Endothelial cell of umbilical vein (primary cell): ENCODE measurements at regions not wholly inside any gene's neighbourhood (a gene's known extent, or its start where the extent isn't known, plus 50 kb on each side); places are given as distances from the start of the nearest gene placed in this dataset.

Experiments used
- BruUV-seq: library from RNA; stranded (reverse); fragments of 400-500 nt; replicated peaks from 2 replicates; lab custom pipeline; 2021; lab: Mats Ljungman, UMichigan
- CTCF ChIA-PET: fragments of 300-600, 350-600 bp; sonication (Branson Sonifier 250); formaldehyde crosslinking; loops from one replicate; lab custom pipeline; 2021; ENCODE audit warnings: antibody characterized with exemption, inconsistent platforms; lab: Charles Lee
- POLR2A ChIA-PET: fragments of 300-600, 350-600 bp; sonication (Branson Sonifier 250); formaldehyde crosslinking; loops from one replicate; lab custom pipeline; 2021; ENCODE audit warnings: antibody characterized with exemption, inconsistent platforms; lab: Charles Lee
- DNase-seq: peaks from one replicate; pipeline ENCODE4 v3.0.0-alpha.2; 2011; ENCODE audit warnings: low read depth, low spot score
- FAIRE-seq: peaks from 2 replicates; lab custom pipeline; 2011; peaks lifted over from hg19 to GRCh38; lab: Jason Lieb, UNC
- H2AFZ ChIP-seq: 2 replicates; pipeline ENCODE4 v1.6.0; 2012; ENCODE audit warnings: low read depth, low read length, control low read depth, inconsistent platforms
- H3K27ac ChIP-seq: 2 replicates; pipeline ENCODE4 v1.5.1; 2011; ENCODE audit warnings: low read depth, mild to moderate bottlenecking, control low read depth, low read length, moderate library complexity; ENCODE audit not compliant: insufficient read depth
- H3K27me3 ChIP-seq, 2 experiments: 2 replicates each; pipeline versions ENCODE4 v1.6.0 to v1.6.1; 2011; ENCODE audit warnings: low read length in 2 of 2, mixed read lengths in 1 of 2; ENCODE audit not compliant: control insufficient read depth in 2 of 2, insufficient read depth in 2 of 2
- H3K36me3 ChIP-seq, 2 experiments: 2 replicates in 1 of 2; 3 replicates in 1 of 2; pipeline ENCODE4 v1.5.1; 2011; ENCODE audit warnings: low read length in 2 of 2, mild to moderate bottlenecking in 1 of 2, moderate library complexity in 1 of 2; ENCODE audit not compliant: control insufficient read depth in 2 of 2, insufficient read depth in 2 of 2; ENCODE audit errors: extremely low read depth in 1 of 2
- H3K4me1 ChIP-seq: 3 replicates; pipeline ENCODE4 v1.5.1; 2011; ENCODE audit warnings: mild to moderate bottlenecking, low read length; ENCODE audit not compliant: control insufficient read depth, insufficient read depth; ENCODE audit errors: extremely low read depth
- H3K4me2 ChIP-seq: 2 replicates; pipeline ENCODE4 v1.6.1; 2011; ENCODE audit warnings: low read length, control low read depth, mixed read lengths; ENCODE audit not compliant: insufficient read depth
- H3K4me3 ChIP-seq, 3 experiments: fragments of 200-600 bp in 1 of 3; sonication (generic), shearing (Covaris generic) in 1 of 3; replicated peaks in 1 of 3; 2 replicates each; pipeline ENCODE4 v1.5.1; 2011 to 2016; ENCODE audit warnings: control low read depth in 3 of 3, low read length in 3 of 3, mild to moderate bottlenecking in 2 of 3, inconsistent platforms in 1 of 3, low read depth in 1 of 3, moderate library complexity in 1 of 3; ENCODE audit not compliant: insufficient read depth in 1 of 3
- H3K79me2 ChIP-seq: 2 replicates; pipeline ENCODE4 v1.6.0; 2012; ENCODE audit warnings: low read length, inconsistent platforms; ENCODE audit not compliant: control insufficient read depth, insufficient read depth
- H3K9ac ChIP-seq: replicated peaks from 2 replicates; pipeline ENCODE3; 2011; ENCODE audit warnings: low read length, control low read depth; ENCODE audit not compliant: insufficient read depth; ENCODE audit errors: extremely low read depth
- H3K9me1 ChIP-seq: replicated peaks from 3 replicates; pipeline ENCODE4 v1.6.0; 2011; ENCODE audit warnings: mild to moderate bottlenecking, low read length; ENCODE audit not compliant: control insufficient read depth, insufficient read depth; ENCODE audit errors: extremely low read depth
- H3K9me3 ChIP-seq: replicated peaks from 2 replicates; pipeline ENCODE4 v1.5.1; 2012; ENCODE audit warnings: low read length, inconsistent platforms; ENCODE audit not compliant: control insufficient read depth, insufficient read depth
- H4K20me1 ChIP-seq: replicated peaks from 2 replicates; pipeline ENCODE3; 2011; ENCODE audit warnings: mild to moderate bottlenecking, low read length; ENCODE audit not compliant: control insufficient read depth, insufficient read depth; ENCODE audit errors: extremely low read depth
- EZH2 ChIP-seq: IDR thresholded peaks from 2 replicates; pipeline ENCODE4 v1.6.1; 2012; ENCODE audit warnings: borderline replicate concordance, low read depth, mild to moderate bottlenecking, moderate library complexity, low read length, inconsistent platforms; ENCODE audit not compliant: severe bottlenecking
- FOS ChIP-seq: IDR thresholded peaks from 2 replicates; pipeline ENCODE4 v1.6.1; 2011; ENCODE audit warnings: mild to moderate bottlenecking, low read length, moderate library complexity, borderline replicate concordance; ENCODE audit not compliant: insufficient read depth
- GATA2 ChIP-seq: IDR thresholded peaks from 2 replicates; pipeline ENCODE4 v1.7.0; 2011; ENCODE audit warnings: low read depth, mild to moderate bottlenecking, moderate library complexity, mixed read lengths, low read length; ENCODE audit not compliant: insufficient read length, insufficient read depth
- JUN ChIP-seq: IDR thresholded peaks from 2 replicates; pipeline ENCODE4 v1.6.1; 2011; ENCODE audit warnings: borderline replicate concordance, low read depth; ENCODE audit not compliant: insufficient read length, insufficient read depth
- MYC ChIP-seq: IDR thresholded peaks from one replicate; pipeline ENCODE4 v1.6.1; 2011; ENCODE audit warnings: mild to moderate bottlenecking, low read depth, low read length
- POLR2A ChIP-seq: IDR thresholded peaks from 2 replicates; pipeline ENCODE4 v1.6.1; 2012; ENCODE audit warnings: low read depth, mild to moderate bottlenecking, control low read depth, low read length
- POLR2AphosphoS5 ChIP-seq: IDR thresholded peaks from 2 replicates; pipeline ENCODE4 v1.6.1; 2012; ENCODE audit warnings: low read depth, mild to moderate bottlenecking, control low read depth, low read length, moderate library complexity; ENCODE audit not compliant: insufficient read depth
- dilution Hi-C: fragments of 300-500 bp; cut with MboI; formaldehyde crosslinking; loops from one replicate; pipeline ENCODE4 v1.15.0; 2019; ENCODE audit warnings: low sequenced_read_pairs; ENCODE audit not compliant: extremely low pct_ligation_motif_present
- intact Hi-C: fragments of 100-400 bp; cut with micrococcal nuclease; formaldehyde crosslinking; loops from one replicate; pipeline ENCODE4 v1.10.0; 2022
- TF ChIP-seq, protein P1 (sequence below), 2 donors: IDR thresholded peaks; 1 replicate in 1 of 2; 2 replicates in 1 of 2; pipeline ENCODE4 v1.5.1; 2011; ENCODE audit warnings: low read length in 2 of 2, mild to moderate bottlenecking in 2 of 2, moderate library complexity in 2 of 2, control low read depth in 1 of 2, inconsistent platforms in 1 of 2, low read depth in 1 of 2; ENCODE audit not compliant: insufficient read depth in 1 of 2; ENCODE audit errors: extremely low read depth in 1 of 2
- TF ChIP-seq, protein P2 (sequence below): IDR thresholded peaks from 2 replicates; pipeline ENCODE4 v1.6.1; 2011; ENCODE audit not compliant: insufficient read depth, insufficient read length

- H4K20me1 ChIP-seq: no peaks in the 10 kb centered on the region
- no peaks in the 10 kb centered on the region for H3K4me1 ChIP-seq
- H3K9me3 ChIP-seq: no peaks in the 10 kb centered on the region
- no TSS peak for BruUV-seq
- H3K9me1 ChIP-seq: no peaks in the 10 kb centered on the region
- CTCF ChIA-PET: no interaction called here
- TF ChIP-seq POLR2A (no peak), FOS (no peak), POLR2AphosphoS5 (no peak)
- TF ChIP-seq, protein P1, sequence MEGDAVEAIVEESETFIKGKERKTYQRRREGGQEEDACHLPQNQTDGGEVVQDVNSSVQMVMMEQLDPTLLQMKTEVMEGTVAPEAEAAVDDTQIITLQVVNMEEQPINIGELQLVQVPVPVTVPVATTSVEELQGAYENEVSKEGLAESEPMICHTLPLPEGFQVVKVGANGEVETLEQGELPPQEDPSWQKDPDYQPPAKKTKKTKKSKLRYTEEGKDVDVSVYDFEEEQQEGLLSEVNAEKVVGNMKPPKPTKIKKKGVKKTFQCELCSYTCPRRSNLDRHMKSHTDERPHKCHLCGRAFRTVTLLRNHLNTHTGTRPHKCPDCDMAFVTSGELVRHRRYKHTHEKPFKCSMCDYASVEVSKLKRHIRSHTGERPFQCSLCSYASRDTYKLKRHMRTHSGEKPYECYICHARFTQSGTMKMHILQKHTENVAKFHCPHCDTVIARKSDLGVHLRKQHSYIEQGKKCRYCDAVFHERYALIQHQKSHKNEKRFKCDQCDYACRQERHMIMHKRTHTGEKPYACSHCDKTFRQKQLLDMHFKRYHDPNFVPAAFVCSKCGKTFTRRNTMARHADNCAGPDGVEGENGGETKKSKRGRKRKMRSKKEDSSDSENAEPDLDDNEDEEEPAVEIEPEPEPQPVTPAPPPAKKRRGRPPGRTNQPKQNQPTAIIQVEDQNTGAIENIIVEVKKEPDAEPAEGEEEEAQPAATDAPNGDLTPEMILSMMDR (IDR thresholded peaks at IDR 0.05; ENCODE audit: extremely low read depth in 1 of 2, insufficient read depth in 1 of 2, low read depth in 1 of 2, low read length in 2 of 2): no peak
- TF ChIP-seq, protein P2, sequence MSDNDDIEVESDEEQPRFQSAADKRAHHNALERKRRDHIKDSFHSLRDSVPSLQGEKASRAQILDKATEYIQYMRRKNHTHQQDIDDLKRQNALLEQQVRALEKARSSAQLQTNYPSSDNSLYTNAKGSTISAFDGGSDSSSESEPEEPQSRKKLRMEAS: no peak
- POLR2A ChIA-PET: no interaction called here
- dilution Hi-C loops (no loop called here), intact Hi-C loops (no loop called here)
- FAIRE-seq (no peak), DNase-seq (no peak)
- no peaks in the 10 kb centered on the region for H3K79me2 ChIP-seq
- H3K4me2 ChIP-seq: no peak overlapping the region
- no peak overlapping the region for H2AFZ ChIP-seq
- H3K36me3 ChIP-seq: no peaks in the 10 kb centered on the region
- H3K27ac ChIP-seq: no peak overlapping the region
- no peak overlapping the region for H3K4me3 ChIP-seq
- H3K27me3 ChIP-seq: no peaks in the 10 kb centered on the region
- H3K9ac ChIP-seq: no peak overlapping the region
These were observed 369.5 kb downstream of the UBE2NL start for GRCh38 chrX:144253356-144253755.

DNA sequence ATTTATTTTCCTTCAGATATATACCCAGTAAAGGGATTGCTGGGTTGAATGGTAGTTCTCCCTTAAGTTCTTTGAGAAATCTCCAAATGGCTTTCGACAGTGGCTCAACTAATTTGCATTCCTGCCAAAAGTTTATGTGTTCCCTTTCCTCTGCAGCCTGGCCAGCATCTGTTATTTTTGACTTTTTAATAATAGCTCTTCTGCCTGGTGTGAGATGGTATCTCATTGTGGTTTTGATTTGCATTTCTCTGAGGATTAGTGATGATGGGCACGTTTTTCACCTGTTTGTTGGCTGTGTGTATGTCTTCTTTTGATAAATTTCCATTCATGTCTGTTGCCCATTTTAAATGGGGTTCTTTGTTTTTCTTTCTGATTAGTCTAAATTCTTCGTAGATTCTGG, 375.2 kb downstream of the UBE2NL start:
- TF ChIP-seq MYC: no peak
- no peak for TF ChIP-seq POLR2A
- TF ChIP-seq JUN: no peak
- TF ChIP-seq POLR2AphosphoS5: no peak
- TF ChIP-seq, protein P2: no peak
- TF ChIP-seq, protein P1 (IDR thresholded peaks at IDR 0.05; ENCODE audit: extremely low read depth in 1 of 2, insufficient read depth in 1 of 2, low read depth in 1 of 2, low read length in 2 of 2): no peak
- no peak for TF ChIP-seq GATA2
- TF ChIP-seq EZH2: no peak
- TF ChIP-seq FOS: no peak
- no peaks in the 10 kb centered on the region for H3K9me1 ChIP-seq
- no peaks in the 10 kb centered on the region for H3K4me1 ChIP-seq
- intact Hi-C loops (no loop called here), dilution Hi-C loops (no loop called here)
- no peaks in the 10 kb centered on the region for H4K20me1 ChIP-seq
- no TSS peak for BruUV-seq
- no peaks in the 10 kb centered on the region for H3K27me3 ChIP-seq
- H3K9me3 ChIP-seq: no peaks in the 10 kb centered on the region
- no peak overlapping the region for H3K27ac ChIP-seq
- no peak overlapping the region for H2AFZ ChIP-seq
- H3K79me2 ChIP-seq: no peaks in the 10 kb centered on the region
- DNase-seq (no peak), FAIRE-seq (no peak)
- no peak overlapping the region for H3K4me3 ChIP-seq
- H3K36me3 ChIP-seq: no peaks in the 10 kb centered on the region
- H3K4me2 ChIP-seq: no peak overlapping the region
- ChIA-PET CTCF (no interaction called here), POLR2A (no interaction called here)
- H3K9ac ChIP-seq: no peak overlapping the region
